ENCODE measurements at regions not wholly inside any gene's neighbourhood (a gene's known extent, or its start where the extent isn't known, plus 50 kb on each side); places are given as distances from the start of the nearest gene placed in this dataset.
A peak's percentile ranks its signal among the peaks of the same experiment; 100 is the strongest.
"Not testable (repeated sequence)": the region's sequence is repeated elsewhere in the genome, so short reads cannot be mapped to it uniquely, and the experiment has no call there.

DNA sequence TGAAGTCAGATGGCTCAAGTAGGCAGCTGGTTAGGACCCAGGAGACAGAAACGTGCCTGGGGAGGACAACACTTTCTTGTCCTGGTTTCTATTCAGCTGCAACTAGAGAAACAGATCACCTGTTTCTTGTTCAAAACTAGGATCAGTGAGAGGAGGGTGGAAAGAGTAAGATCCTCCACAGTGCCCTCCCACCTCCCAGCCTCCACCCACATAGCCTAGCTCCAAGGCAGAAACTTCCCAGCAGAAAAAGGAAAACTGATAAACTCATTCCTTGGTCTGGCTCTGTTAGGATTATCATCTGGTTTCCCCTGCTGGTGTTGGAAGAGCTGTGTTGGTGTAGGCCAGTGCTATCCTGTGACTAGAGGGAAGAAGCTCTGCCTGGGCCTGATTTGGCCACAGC is 943.8 kb upstream of the DEFB115 start:
- intact Hi-C loops (cut with DNase I; ENCODE audit: low total_unique reads); H3K4me3 ChIP-seq (ENCODE audit: low read depth, poor library complexity, severe bottlenecking): not testable (repeated sequence)
- peak in 1 of 2 donors; percentile 21 for DNase-seq (ENCODE audit: low spot score in 2 of 2)
- 36 to 82% methylated on average over 1 of the region's 1 CpG for WGBS, 2 donors

GRCh38 chr20:30316063-30316462 is 941.4 kb upstream of the DEFB115 start:
- intact Hi-C loops (cut with DNase I; ENCODE audit: low total_unique reads); H3K4me3 ChIP-seq (ENCODE audit: low read depth, poor library complexity, severe bottlenecking); DNase-seq (ENCODE audit: low spot score in 2 of 2): not testable (repeated sequence)
- WGBS, 2 donors = 3 to 21% methylated on average over 22 to 23 of the region's 23 CpGs

GRCh38 chr20:30316532-30317299 is 940.7 kb upstream of the DEFB115 start:
- H3K4me3 ChIP-seq (ENCODE audit: low read depth, poor library complexity, severe bottlenecking); DNase-seq (ENCODE audit: low spot score in 2 of 2); intact Hi-C loops (cut with DNase I; ENCODE audit: low total_unique reads): not testable (repeated sequence)
- 12 to 31% methylated on average over 41 to 47 of the region's 47 CpGs for WGBS, 2 donors

- DNase-seq (ENCODE audit: low spot score in 2 of 2); intact Hi-C loops (cut with DNase I; ENCODE audit: low total_unique reads); H3K4me3 ChIP-seq (ENCODE audit: low read depth, poor library complexity, severe bottlenecking): not testable (repeated sequence)
- 65 to 75% methylated on average over 5 of the region's 5 CpGs for WGBS, 2 donors
These were observed 923.7 kb upstream of the DEFB115 start for GRCh38 chr20:30333744-30334143.

GRCh38 chr20:30337556-30337955 is 919.9 kb upstream of the DEFB115 start:
- 45 to 55% methylated on average over 4 of the region's 4 CpGs for WGBS, 2 donors

DNA sequence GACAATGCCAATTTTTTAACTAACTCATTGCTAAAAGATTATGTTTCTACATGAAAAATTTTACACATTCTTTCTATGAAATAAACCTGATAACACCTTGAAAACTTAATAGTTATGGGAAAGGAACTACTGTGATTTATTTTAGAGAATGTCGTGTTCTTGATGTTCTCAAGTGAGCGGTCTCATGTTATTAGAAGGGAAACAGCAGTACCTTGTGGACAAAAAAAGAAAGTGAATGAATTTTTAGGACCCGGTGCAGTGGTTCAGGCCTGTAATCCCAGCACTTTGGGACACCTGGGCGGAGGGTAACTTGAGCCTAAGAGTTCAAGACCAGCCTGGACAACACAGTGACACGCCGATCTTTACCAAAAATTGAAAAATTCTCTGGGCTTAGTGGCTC is 908.5 kb upstream of the DEFB115 start:
- WGBS, 2 donors = 51 to 65% methylated on average over 6 of the region's 6 CpGs
- intact Hi-C loops (cut with DNase I; ENCODE audit: low total_unique reads); DNase-seq (ENCODE audit: low spot score in 2 of 2); H3K4me3 ChIP-seq (ENCODE audit: low read depth, poor library complexity, severe bottlenecking): not testable (repeated sequence)

More at GRCh38 chr20:30337556-30337955, 919.9 kb upstream of the DEFB115 start:
- intact Hi-C loops (cut with DNase I; ENCODE audit: low total_unique reads); H3K4me3 ChIP-seq (ENCODE audit: low read depth, poor library complexity, severe bottlenecking); DNase-seq (ENCODE audit: low spot score in 2 of 2): not testable (repeated sequence)

GRCh38 chr20:30356854-30357467 is 900.5 kb upstream of the DEFB115 start:
- WGBS, 2 donors = 28 to 30% methylated on average over 2 of the region's 2 CpGs
- intact Hi-C loops (cut with DNase I; ENCODE audit: low total_unique reads); DNase-seq (ENCODE audit: low spot score in 2 of 2); H3K4me3 ChIP-seq (ENCODE audit: low read depth, poor library complexity, severe bottlenecking): not testable (repeated sequence)

- DNase-seq (ENCODE audit: low spot score in 2 of 2); intact Hi-C loops (cut with DNase I; ENCODE audit: low total_unique reads): not testable (repeated sequence)
- 85 to 89% methylated on average over 13 of the region's 13 CpGs for WGBS, 2 donors
These were observed 895.7 kb upstream of the DEFB115 start for GRCh38 chr20:30361756-30362155.

GRCh38 chr20:30376430-30376766 is 881.1 kb upstream of the DEFB115 start:
- 61 to 80% methylated on average over 14 of the region's 14 CpGs for WGBS, 2 donors
- intact Hi-C loops (cut with DNase I; ENCODE audit: low total_unique reads); DNase-seq (ENCODE audit: low spot score in 2 of 2): not testable (repeated sequence)
- H3K4me3 ChIP-seq (ENCODE audit: low read depth, poor library complexity, severe bottlenecking) = peak overlapping the region; percentile 41

More at GRCh38 chr20:30361756-30362155, 895.7 kb upstream of the DEFB115 start:
- not testable (repeated sequence) for H3K4me3 ChIP-seq (ENCODE audit: low read depth, poor library complexity, severe bottlenecking)

DNA sequence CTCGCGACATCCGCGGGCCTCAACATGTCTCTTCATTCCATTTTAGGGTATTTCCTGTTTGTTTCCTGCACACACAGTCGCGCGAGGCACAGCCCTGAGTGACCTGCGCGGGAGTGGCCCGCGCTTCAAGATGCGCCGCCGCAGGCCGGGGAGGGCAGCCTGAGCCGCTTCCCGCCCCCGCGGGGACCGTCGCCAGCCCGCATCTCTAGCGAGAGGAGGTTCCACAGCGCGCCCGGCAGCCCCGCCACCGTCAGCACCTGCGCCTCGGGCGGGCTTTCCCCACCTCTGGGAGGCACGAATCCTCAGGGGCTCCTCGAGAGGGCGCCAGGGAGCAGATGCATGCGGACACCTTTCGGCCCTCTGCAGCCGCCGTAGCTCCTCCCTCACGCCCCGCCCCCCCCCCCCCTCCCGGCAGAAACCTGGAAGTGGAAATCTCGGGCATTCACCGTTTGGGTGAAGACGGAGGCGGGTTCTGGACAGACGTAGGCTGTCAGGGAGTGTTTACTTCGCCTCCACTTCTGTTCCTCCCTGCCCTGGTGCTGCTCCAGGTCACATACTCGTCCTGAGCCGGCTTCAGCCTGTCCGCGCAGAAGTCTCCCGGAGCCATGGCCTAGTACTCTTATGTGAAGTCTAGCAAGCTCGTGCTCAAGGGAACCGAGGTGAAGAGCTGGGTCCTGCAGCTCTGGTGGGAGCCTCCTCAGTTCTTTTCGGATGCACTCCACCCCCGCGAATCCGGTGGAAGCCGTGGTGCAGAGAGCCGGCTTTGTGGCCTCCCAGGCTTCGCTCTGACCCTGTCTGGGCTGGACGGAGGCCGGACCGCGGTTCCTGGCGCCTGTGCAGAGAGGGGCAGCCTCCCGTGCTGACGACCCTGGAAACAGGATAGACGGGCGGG is 880.5 kb upstream of the DEFB115 start:
- TF ChIP-seq POLR2A (IDR thresholded peaks at IDR 0.05) = no peak
- no peak for TF ChIP-seq CTCF (IDR thresholded peaks at IDR 0.05)
- 11 to 18% methylated on average over 65 to 67 of the region's 70 CpGs for WGBS, 2 donors
- peak overlapping the region; percentile 81 for H3K4me3 ChIP-seq (ENCODE audit: low read depth, poor library complexity, severe bottlenecking)
- peak; percentile 71 to 87 for DNase-seq (ENCODE audit: low spot score in 2 of 2)
- intact Hi-C loops (cut with DNase I; ENCODE audit: low total_unique reads) = no loop called here

- H3K4me3 ChIP-seq (ENCODE audit: low read depth, poor library complexity, severe bottlenecking); intact Hi-C loops (cut with DNase I; ENCODE audit: low total_unique reads); DNase-seq (ENCODE audit: low spot score in 2 of 2): not testable (repeated sequence)
- 76 to 77% methylated on average over 4 of the region's 4 CpGs for WGBS, 2 donors
These were observed 879.1 kb upstream of the DEFB115 start for GRCh38 chr20:30378317-30378716.

- DNase-seq (ENCODE audit: low spot score in 2 of 2); H3K4me3 ChIP-seq (ENCODE audit: low read depth, poor library complexity, severe bottlenecking); intact Hi-C loops (cut with DNase I; ENCODE audit: low total_unique reads): not testable (repeated sequence)
- WGBS, 2 donors = 94 to 97% methylated on average over 1 of the region's 1 CpG
These were observed 878.7 kb upstream of the DEFB115 start for GRCh38 chr20:30378721-30379120.

DNA sequence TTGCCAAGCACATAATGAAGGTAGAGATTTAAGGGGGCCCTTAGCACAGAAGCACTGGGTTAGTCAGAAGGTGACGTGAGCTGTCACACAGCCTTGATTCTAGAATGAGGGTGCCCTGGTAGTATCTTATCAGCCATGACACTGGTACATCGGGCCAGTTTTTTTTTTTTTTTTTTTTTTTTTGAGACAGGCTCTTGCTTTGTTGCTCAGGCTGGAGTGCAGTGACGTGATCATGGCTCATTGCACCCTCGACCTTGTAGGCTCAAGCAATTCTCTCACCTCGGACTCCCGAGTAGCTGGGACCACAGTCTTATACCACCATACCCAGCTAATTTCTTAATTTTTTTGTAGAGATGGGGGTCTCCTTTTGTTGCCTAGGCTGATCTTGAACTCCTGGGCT is 872.6 kb upstream of the DEFB115 start:
- intact Hi-C loops (cut with DNase I; ENCODE audit: low total_unique reads); H3K4me3 ChIP-seq (ENCODE audit: low read depth, poor library complexity, severe bottlenecking); DNase-seq (ENCODE audit: low spot score in 2 of 2): not testable (repeated sequence)
- 79 to 86% methylated on average over 6 of the region's 6 CpGs for WGBS, 2 donors

All from lower leg skin (tissue), 4 donors.